C1 segment of cervical spinal cord (tissue), 14 donors: ENCODE measurements at regions not wholly inside any gene's neighbourhood (a gene's known extent, or its start where the extent isn't known, plus 50 kb on each side); places are given as distances from the start of the nearest gene placed in this dataset.
"Not testable (repeated sequence)": the region's sequence is repeated elsewhere in the genome, so short reads cannot be mapped to it uniquely, and the experiment has no call there.

ENCODE experiments used
- DNase-seq, 14 donors: peaks; one replicate each; lab custom pipeline; 2025; lab: John Stamatoyannopoulos, UW

- no peak for DNase-seq
Measured at GRCh38 chr22:47497666-47498065, 735.2 kb downstream of the TBC1D22A start.

- DNase-seq, result no peak
Measured at GRCh38 chr22:47495110-47495509, 732.7 kb downstream of the TBC1D22A start.

GRCh38 chr22:47488131-47488530 lies 725.7 kb downstream of the TBC1D22A start:
- not testable (repeated sequence) for DNase-seq

- no peak for DNase-seq
Measured at GRCh38 chr22:47486569-47487312, 724.3 kb downstream of the TBC1D22A start.

- no peak for DNase-seq
Measured at GRCh38 chr22:47484960-47485569, 722.6 kb downstream of the TBC1D22A start.

GRCh38 chr22:47476231-47476630 lies 713.8 kb downstream of the TBC1D22A start:
- no peak for DNase-seq

- no peak for DNase-seq
Measured at GRCh38 chr22:47474895-47475294, 712.4 kb downstream of the TBC1D22A start.

- DNase-seq, result no peak
Measured at GRCh38 chr22:47474464-47474863, 712.0 kb downstream of the TBC1D22A start.

- no peak for DNase-seq
Measured at GRCh38 chr22:47472636-47473035, 710.2 kb downstream of the TBC1D22A start.

DNA sequence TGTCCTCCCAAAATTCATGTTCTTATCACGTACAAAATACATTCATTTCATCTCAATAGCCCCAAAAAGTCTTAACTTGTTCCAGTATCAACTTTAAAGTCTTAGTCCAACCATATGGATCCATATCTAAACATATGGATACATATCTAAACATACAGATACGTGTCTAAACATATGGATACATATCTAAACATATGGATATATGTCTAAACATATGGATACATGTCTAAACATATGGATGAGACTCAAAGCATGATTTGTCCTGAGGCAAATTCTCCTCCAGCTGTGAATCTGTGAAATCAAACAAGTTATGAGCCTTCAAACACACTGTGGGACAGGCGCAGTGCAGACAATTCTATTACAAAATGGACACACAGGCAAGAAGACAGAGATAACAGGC lies 709.0 kb downstream of the TBC1D22A start:
- DNase-seq, result no peak

- DNase-seq, result no peak
Measured at GRCh38 chr22:47465809-47466208, 703.4 kb downstream of the TBC1D22A start.

DNA sequence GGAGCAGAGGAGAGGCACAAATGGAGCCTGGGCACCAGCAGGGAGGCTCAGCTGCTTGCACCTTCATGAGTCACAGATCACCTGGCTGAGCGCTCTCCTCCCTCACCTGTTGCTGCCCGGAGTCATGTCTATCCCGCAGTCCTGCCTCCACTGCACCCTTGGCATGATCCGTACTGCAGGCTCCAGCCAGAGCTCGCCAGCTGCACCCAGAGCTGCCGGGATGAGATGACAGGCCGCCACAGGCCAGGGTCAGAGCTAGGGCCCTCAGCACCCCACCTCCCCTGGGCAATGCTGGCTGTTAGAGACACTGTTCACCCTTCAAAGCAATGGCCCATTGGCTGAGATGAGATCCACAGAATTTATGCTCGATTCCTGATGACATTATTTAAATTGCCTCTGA lies 702.8 kb downstream of the TBC1D22A start:
- DNase-seq, result no peak

- DNase-seq, result no peak
Measured at GRCh38 chr22:47463220-47463619, 700.8 kb downstream of the TBC1D22A start.

- DNase-seq, result no peak
Measured at GRCh38 chr22:47460861-47461260, 698.4 kb downstream of the TBC1D22A start.

DNA sequence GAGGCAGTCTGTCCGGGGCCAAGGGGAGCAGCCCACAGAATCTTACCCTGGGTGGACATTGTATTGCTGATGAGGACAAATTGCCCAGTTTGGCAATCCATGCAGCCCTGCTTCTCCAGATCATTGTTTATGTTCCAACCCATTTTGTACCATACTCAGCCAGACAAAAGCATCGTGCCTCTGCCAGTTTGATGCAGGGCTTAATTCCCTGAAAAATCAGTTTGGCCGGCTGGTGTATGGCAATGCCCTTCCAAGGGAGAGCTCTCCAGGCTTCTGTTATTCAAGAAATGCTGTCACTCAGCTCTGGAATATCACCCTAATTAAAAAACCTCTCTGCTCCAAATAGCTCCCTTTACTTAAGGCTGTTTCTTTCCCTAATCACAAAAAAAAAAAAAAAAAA lies 697.7 kb downstream of the TBC1D22A start:
- no peak for DNase-seq

- no peak for DNase-seq
Measured at GRCh38 chr22:47458348-47458747, 695.9 kb downstream of the TBC1D22A start.

- DNase-seq, result no peak
Measured at GRCh38 chr22:47457509-47458300, 695.3 kb downstream of the TBC1D22A start.

- DNase-seq, result no peak
Measured at GRCh38 chr22:47457021-47457420, 694.6 kb downstream of the TBC1D22A start.

DNA sequence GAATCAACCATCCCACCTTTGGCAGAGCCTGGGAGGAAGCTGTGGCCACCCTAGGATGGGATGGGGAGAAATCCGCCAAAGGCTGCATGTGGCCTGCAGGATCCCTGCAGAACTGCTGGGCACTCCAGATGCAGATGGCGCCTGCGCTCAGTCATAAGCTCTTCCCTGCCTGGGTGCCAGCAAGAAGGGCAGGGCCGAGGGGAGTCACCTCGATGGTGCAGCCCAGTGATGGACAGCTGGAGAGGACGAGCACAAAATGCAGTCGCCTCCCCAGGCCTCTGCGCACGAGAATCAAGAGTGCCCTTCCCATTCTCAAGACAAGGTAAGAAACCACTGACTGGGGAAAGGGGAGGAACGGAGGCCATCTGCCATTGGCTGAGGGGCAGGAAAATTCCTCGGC lies 693.6 kb downstream of the TBC1D22A start:
- no peak for DNase-seq

DNA sequence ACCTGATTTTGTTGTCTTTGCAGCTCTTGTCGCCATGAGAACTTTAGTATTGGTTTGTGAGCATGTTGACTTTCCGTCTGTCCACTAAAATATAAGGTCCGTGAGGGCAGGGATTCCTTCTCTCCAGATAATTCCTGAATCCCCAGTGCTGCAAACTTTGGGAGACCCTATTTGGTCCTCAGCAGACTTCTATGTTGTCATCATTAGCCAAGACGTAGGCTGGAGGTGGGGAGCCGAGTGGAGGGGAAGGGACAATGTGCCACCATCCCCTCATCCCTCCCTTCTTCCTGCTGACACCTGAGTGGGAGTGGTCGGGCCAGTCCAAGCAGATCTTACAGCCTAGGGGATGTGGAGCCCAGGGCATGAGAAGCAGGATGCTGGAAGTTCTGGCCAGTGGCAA lies 690.6 kb downstream of the TBC1D22A start:
- DNase-seq, result no peak

- DNase-seq, result no peak
Measured at GRCh38 chr22:47452184-47452583, 689.7 kb downstream of the TBC1D22A start.

DNA sequence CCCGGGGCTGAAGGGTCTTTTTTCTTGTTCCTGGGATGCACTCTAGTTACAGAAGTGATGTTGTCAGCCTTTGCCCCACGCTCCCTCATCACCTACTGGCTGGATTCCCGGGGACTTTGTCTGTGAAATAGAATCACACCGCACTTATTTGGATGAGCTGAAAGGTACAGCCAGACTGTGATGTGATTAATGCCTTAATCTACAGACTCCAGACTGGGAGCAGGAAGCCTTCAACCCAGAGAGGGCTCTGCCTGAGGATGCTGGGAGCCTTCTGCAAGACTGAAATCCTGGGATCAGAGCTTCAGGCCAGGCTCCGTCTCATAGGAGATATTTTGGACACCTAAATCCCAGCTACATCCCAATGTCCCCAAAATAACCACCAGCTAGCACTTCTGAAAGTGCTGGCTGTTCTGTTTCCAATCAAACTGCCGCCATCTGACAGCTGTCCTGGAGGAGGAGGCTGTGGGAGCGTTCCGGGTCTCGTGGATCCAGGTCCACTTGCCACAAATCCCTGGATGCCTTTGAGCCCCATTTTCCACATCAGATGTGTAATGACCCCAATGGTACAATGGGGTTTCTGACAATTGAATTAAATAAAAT lies 688.5 kb downstream of the TBC1D22A start:
- DNase-seq, result no peak
